NCI-H146 treated with DMSO at 0.1 percent for 48 hours (cell line): ENCODE measurements at regions not wholly inside any gene's neighbourhood (a gene's known extent, or its start where the extent isn't known, plus 50 kb on each side); places are given as distances from the start of the nearest gene placed in this dataset.
"Not testable (repeated sequence)": the region's sequence is repeated elsewhere in the genome, so short reads cannot be mapped to it uniquely, and the experiment has no call there.

ENCODE experiments used
- DNase-seq: peaks from one replicate; lab custom pipeline; 2025; ENCODE audit not compliant: unreplicated experiment; lab: John Stamatoyannopoulos, UW

DNA sequence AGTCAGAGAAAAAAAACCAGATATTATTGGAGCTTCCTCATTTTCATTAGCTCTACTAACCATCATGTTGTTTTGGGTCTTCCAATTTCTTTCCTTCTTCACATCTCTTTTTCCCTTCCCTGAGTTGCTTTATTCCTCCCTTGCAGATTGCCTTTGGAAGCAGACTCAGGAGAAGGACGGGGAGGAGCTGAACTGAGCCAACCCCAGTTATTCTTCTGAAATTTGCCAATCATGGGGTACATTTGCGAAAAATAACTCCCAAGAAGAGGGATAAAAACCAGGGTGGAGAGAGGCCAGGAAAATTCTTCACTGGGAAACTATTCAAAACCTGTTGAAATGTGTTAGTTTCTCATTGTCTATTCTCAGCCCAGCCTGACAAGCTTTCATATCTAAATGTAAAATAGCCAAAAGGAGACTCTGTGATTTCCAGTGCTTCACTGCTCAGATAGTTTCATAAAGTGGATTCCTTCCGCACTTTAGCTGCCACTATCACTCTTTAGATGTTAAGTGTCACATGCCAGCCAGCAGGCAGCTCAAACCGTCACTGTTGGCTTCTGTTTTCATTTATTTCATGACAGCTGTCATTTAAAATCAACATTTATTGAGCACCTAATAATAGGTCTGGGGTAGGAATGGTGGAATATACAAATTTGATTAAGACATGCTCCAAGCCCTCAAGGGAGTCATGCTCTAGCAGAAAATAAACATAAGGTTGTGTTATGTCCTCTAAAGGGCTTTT lies 204.5 kb downstream of the SREK1 start:
- no peak for DNase-seq

DNA sequence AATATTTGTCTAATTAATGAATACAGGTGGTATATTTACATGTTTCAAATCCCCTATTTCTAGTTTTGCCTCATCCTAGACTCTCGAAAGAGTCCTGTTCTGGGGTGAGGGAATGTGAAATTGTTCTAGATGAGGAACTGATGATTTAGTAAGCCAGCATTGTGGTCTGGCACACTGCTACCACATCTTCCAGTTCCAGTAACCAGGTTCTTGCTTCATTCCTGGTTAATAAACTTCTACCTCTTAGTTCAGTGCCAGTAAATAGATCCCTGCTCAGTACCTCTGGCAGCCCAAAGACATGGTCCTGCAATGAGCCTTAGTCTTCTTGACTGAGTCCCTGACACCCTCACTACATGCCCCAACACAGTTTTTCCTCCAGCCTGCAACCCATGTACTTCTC lies 207.7 kb downstream of the SREK1 start:
- DNase-seq = no peak

DNA sequence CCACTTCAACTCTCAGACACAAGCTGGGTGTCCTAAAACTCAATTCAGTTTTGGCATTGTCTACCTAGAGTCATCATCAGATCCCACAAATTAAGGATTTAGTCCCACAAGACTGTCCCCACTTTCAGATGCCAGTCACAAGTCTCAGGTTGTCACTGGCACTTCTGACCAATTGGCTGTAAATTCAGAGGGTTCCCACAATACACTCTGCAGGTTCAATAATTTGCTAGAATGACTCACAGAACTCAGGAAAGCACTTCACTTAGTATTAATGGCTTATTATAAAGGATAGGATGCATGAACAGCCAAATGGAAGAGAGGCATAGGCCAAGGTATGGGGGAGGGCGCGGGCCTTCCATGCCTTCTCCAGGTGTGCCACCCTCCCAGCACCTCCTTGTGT lies 209.1 kb downstream of the SREK1 start:
- no peak for DNase-seq

- no peak for DNase-seq
Measured at GRCh38 chr5:66354422-66354821, 210.3 kb downstream of the SREK1 start.

DNA sequence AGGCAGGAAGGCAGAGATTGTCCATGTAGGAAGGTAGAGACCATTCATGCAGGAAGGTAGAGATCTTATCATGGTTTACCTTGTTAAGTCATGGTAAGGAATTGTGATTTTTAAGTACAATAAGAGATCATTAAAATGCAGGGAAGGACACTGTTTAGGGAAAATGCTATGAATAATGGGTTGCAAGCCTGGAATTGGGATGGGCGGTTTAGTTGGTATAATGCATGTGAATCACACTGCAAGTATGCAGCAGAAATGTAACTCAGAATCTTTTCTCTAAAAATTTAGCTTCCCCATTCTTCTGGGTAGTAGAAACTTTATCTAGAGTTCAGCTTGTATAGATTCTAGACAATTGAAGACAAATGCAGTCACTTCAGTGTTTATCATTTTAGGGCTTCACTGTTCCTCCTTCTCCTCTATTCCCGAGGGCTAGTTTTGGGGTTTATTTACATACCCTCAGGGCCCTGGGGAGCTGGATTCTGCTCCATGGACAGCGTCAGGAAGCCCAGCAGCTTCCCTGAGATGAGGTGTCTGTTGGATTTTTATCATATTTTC lies 212.0 kb downstream of the SREK1 start:
- DNase-seq = no peak

DNA sequence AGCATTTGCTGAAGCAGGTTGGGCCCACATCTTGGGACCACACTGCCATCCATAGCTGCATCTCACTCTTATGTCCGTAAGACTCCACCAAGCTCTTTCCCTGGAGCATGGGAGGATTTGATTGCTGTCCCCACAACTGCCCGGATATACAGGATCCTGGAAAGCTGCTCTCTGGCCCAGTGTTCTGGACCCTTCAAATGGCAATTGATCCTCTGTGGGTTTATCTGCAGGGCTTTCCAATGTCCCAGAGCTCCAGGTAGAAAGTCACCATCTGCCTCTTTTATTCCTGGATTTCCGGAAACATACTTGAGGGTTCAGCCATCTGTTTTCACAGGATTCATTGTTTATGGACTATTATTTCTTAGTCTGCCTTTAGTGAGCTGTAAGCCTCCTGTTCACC lies 214.6 kb downstream of the SREK1 start:
- no peak for DNase-seq

DNA sequence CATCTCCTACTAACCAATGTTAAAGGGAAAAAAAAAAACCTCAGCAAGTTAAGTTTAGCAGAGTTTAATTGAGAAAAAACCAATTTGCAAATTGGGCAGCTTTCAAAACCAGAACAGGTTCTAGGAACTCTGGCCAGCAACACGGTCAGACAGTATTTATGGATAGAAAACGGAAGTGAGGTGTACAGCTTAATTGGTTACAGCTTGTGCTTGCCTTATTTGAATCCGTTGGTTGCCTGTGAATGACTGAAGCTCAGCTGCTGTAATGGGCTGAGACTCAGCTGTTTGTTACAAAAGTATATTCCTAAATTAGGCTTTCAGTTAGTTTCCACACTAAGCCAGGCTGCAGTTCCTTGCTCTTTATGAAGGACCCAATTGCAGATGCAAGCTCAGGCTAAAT lies 217.0 kb downstream of the SREK1 start:
- no peak for DNase-seq

DNA sequence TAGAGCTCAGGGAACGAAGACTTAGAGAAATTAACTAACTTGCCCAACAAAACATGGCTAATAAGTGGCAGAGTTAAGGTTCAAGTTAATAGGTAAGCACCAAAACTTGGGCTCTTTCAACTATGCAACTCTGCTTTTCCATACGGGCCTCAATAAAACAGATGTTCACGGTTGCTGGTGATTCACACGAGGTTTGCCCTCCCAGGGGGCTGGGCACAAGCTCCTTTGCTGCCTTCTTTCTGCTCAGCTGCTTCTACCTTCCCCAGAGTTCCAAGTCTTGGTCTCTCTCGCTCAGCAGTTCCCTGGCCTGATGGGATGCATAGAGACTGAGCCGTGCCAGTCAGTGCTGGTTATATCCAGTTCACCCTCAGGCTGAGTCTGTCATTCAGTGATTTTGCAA lies 217.9 kb downstream of the SREK1 start:
- DNase-seq = no peak

DNA sequence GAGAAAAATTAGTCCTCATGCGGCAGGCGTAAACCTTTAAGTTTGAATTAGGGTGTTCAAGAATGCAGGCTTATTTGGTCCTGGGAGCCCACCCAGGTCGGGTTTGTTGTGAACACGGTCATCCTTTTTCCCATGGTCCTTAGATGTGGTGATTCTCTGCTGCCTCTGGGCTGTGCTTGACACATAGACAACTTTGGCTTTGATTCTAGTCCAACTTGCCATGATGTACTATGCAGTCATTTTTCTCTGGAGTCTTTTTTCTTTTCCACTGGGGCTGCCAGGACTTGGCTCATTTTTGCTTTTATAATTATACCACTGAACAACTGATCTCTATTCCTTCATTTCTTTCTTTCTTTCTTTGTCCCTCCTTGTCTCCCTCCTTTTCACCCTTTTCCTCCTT lies 218.6 kb downstream of the SREK1 start:
- DNase-seq = no peak

GRCh38 chr5:66363097-66363496 lies 219.0 kb downstream of the SREK1 start:
- no peak for DNase-seq

DNA sequence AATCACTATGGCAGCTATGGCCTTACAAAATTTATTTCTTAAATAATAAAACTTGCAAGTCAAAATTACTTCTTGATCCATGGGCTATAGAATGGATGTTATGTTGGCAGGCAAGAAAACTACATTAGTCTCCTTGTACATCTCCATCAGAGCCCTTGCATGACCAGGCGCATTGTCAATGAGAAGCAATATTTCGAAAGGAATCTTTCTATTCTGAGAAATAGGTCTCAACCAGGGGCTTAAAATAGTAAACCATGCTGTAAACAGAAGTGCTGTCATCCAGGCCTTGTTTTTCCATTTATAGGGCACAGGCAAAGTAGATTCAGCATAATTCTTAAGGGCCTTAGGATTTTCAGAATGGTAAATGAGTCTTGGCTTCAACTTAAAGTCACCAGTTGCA lies 220.1 kb downstream of the SREK1 start:
- DNase-seq = no peak

DNA sequence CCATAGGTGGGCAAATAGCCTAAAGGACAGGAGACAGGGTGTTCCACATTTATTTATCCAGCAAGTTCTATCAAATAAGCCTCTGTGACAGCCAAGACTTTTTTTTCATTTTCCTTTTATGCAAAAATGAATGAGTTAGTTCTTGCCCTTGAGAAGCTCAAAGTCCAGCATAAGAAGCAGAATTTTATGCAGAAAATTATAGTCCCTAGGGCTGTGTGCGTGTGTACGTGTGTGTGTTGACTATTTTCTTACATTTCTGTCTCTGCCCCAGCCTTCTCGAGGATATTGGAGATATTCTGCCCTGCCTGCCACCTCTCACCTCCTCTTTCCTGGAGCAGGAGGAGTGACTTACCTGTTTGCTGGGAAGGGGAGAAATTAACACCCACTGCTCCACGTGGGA lies 221.9 kb downstream of the SREK1 start:
- no peak for DNase-seq

DNA sequence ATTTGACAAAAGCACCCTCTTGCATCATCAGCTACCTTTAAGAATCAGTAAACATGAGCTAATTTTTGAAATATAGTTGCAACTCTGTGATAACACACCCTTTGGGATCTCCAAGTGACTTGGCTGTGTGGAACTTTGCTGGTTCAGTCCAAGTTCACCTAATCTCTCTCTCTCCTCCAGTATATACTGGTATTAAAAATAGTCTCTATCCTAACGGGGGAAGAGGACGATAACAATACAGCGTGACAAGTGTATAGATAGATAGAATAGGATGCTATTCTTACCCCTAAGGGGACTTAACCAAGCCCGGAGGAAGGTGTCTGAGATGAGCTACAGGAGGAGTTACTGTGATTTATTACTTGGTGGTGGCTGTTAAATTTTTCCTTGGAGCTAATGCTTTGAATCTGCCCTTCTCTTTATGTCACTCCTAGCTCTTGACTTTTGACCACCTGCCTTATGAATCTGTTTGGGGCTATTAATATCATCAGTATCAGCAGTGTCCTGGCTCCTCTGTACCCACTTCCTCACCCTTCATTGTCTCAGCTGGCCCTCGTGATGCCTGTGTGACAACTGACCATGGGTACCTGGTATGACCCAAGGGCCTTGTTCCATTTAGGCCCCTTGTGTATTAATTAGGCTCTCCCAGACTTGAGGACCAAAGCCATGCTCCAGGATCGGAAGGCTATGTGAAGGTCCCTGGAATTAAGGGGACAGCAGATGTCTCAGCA lies 223.9 kb downstream of the SREK1 start:
- no peak for DNase-seq

DNA sequence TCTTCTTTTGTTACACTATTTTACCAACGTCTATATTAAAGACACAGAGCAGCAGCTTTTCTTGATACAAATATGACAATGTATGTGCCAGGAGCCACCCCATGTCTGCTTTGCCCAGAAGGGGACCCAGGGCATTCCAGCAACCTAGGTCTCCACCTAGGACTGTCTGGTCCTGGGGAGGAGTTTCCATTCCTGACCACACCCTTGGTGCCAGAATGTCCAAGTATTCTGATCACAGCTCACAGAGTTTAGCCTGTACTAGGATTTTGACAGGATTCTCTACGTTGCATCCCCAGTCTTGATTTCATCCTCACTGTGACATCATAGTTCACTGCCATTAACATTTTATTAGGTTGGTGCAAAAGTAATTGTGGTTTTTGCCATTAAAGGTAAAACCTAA lies 224.7 kb downstream of the SREK1 start:
- DNase-seq = no peak

DNA sequence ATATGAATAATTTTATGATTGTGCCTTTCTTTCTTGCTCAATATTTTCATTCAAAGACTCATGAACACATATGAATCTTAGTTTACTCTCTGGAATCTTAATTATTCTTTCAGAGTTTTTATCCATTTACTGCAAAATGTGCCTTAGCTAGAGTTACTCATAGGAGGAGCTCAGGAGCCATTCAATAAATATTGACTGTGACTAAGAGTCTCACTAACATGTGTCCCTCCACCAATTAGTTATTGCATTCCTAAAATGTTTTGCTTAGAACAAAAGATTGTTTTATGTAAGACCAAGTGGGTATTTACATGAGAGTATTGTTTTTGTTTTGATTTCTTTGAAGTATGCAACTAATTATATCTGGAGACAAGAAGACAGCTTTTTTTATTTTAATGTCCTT lies 218.4 kb upstream of the MAST4 start:
- DNase-seq = no peak

DNA sequence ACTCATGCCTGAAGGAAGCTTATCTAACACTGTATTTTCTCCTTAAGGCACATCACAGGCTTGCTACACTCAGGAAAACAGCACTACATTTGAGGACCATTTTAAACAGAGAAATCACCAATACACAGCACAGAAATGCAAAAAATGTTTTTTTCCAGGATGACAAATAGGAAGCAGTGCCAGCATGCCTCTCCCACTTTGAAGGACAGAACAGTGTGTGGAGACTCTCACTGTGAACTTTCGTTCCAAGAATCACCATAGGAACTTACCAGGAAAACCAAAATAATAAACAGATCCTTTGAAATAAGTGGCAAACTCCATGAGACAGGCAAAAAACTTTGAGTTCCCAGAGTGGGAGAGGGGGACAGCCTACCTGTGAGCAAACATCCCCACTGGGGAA lies 217.8 kb upstream of the MAST4 start:
- DNase-seq = no peak

DNA sequence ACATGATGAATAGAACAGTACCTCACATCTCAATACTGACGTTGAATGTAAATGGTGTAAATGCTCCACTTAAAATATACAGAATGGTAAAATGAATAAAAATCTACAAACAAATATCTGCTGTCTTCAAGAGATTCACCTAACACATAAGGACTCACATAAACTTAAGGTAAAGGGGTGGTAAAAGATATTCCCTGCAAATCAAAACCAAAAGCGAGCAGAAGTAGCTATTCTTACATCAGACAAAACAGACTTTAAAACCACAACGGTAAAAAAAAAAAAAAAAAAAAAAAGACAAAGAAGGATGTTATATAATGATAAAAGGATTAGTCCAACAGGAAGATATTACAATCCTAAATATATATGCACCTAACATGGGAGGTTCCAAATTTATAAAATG lies 214.0 kb upstream of the MAST4 start:
- DNase-seq = no peak

GRCh38 chr5:66405145-66405544 lies 191.0 kb upstream of the MAST4 start:
- not testable (repeated sequence) for DNase-seq

- DNase-seq = peak; percentile 85
Measured at GRCh38 chr5:66406761-66407336, 189.3 kb upstream of the MAST4 start.

DNA sequence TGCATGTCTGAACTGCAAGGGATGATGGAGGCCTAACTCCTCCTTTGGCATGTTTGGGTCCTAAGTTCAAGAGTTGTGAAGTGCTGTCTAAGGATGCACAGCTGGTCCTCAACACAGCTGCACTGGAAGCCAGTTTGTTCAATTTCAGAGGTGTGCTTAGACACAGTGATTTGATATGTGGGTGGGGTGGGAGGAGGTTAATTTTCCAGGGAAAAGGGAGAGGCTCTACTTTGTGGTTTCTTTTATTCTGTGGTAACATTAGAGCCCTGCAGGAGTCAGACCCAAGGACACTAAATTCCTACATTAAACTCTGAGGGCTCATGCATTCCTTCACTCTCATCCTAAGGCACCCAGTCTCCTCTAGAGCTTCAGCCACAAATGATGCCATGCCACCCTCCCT lies 188.4 kb upstream of the MAST4 start:
- DNase-seq = no peak

DNA sequence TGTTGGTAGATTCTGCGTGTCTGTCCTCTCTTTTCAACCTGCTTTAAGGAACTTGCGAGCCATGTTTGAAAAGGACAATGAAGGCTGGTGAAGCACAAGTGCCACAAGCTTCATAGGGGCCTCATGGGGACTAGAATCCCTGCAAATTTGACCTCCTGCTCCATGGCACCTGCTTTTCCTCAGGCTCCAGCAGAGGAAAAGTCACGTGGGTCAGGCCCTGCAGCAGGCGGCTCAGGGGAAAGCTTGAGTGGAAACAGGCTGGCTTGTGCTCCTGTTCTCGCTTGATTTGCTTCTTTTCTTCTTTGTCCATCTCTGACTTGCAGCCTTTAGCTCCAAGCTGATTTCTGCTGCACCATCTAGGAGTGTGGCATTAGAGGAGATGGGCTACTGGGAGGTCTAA lies 187.6 kb upstream of the MAST4 start:
- no peak for DNase-seq

DNA sequence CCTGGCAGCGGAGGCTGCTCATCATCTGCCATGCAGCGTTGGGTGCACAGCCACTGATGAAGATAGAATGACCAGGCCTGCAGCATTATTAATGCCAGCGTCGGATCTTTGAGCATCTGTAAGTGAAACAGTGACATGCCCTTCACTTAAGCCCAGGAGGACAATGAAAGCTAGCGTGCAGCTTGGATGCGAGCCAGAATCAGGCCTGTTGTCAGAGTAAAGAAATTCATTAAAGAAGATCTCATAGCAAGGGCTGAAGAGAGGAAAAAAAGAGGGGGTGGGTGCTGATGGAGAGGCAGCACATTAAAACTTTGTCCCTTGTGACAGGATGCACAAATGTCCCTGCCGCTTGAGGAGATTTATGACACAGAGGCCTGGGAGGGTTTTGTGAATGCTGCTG lies 186.1 kb upstream of the MAST4 start:
- no peak for DNase-seq
